NCI-H1105 treated with DMSO at 0.1 percent for 48 hours (cell line): ENCODE measurements at regions not wholly inside any gene's neighbourhood (a gene's known extent, or its start where the extent isn't known, plus 50 kb on each side); places are given as distances from the start of the nearest gene placed in this dataset.
"Not testable (repeated sequence)": the region's sequence is repeated elsewhere in the genome, so short reads cannot be mapped to it uniquely, and the experiment has no call there.

Experiments used
- DNase-seq: peaks from one replicate; lab custom pipeline; 2025; lab: John Stamatoyannopoulos, UW

DNA sequence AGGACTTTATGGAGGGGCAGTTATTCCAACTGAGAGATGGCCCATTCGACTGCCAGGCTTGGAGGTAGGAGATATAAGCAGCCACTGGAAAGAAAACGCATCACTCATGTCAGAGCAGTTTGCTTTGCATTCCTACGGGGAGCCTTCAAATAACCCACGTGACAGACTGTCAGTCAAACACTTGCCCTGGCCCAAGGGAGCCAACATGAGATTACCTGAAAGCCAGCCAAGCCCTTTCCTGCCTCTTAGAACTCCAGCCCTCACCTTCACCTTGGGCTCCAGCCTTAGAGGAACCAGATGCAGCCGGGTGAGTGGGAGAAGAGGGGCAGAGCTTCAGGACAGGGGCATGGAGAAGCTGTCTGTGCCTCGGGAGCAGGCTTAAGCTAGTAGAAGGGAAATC, 95.3 kb upstream of the CXCL13 start:
- DNase-seq: no peak

DNA sequence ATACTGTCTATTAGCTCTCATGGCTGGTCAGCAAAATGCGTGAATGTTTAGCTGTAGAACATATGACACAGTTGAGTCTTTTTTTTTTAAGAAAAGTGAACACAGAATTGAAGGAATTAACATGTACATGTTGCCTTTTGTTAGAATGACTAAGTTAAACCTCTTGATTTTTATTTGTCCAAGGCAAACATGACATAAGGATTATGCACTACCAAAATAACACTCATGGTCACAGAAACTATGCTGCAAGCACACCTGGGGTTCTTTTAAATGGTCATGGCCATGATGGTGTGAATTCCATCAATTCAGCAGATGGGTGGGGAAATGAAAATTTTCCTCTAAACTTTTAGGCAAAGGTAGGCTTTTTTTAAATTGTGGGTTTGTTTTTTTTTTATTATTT, 80.1 kb upstream of the CXCL13 start:
- no peak for DNase-seq

GRCh38 chr4:77527900-77528299, 77.7 kb upstream of the CXCL13 start:
- DNase-seq: not testable (repeated sequence)

GRCh38 chr4:77538144-77538543, 67.5 kb upstream of the CXCL13 start:
- no peak for DNase-seq

GRCh38 chr4:77538574-77539157, 67.0 kb upstream of the CXCL13 start:
- DNase-seq: peak; percentile 38
